ENCODE measurements at regions not wholly inside any gene's neighbourhood (a gene's known extent, or its start where the extent isn't known, plus 50 kb on each side); places are given as distances from the start of the nearest gene placed in this dataset.

- Histone ChIP-seq H3K27me3 (ENCODE audit: control insufficient read depth in 3 of 3, insufficient read depth in 3 of 3, low read length in 3 of 3) (no peaks in the 10 kb centered on the region), H3K9me3 (ENCODE audit: control insufficient read depth in 2 of 2, insufficient read depth in 1 of 2, low read depth in 1 of 2, low read length in 1 of 2) (no peaks in the 10 kb centered on the region), H3K36me3 (ENCODE audit: control insufficient read depth in 3 of 3, insufficient read depth in 2 of 3, low read depth in 1 of 3, low read length in 3 of 3) (no peaks in the 10 kb centered on the region), H3K4me3 (ENCODE audit: low read depth in 1 of 3, low read length in 3 of 3) (no peak overlapping the region), H3K27ac (ENCODE audit: low read depth in 1 of 3, low read length in 2 of 3) (no peak overlapping the region), H3K4me1 (ENCODE audit: control insufficient read depth in 3 of 3, insufficient read depth in 2 of 3, low read depth in 1 of 3, low read length in 2 of 3) (no peaks in the 10 kb centered on the region)
- WGBS, 3 donors, result 65 to 76% (median 72%) methylated on average over 3 of the region's 3 CpGs
- DNase-seq (no peak), FAIRE-seq (no peak)
These were observed 410.1 kb downstream of the RAP2B start for GRCh38 chr3:153572165-153572564.

GRCh38 chr3:153572654-153573053 is 410.6 kb downstream of the RAP2B start:
- no peak for FAIRE-seq
- Histone ChIP-seq H3K27ac (ENCODE audit: low read depth in 1 of 3, low read length in 2 of 3) (peak overlapping the region in 1 of 3 donors; percentile 13), H3K36me3 (ENCODE audit: control insufficient read depth in 3 of 3, insufficient read depth in 2 of 3, low read depth in 1 of 3, low read length in 3 of 3) (no peaks in the 10 kb centered on the region), H3K27me3 (ENCODE audit: control insufficient read depth in 3 of 3, insufficient read depth in 3 of 3, low read length in 3 of 3) (no peaks in the 10 kb centered on the region), H3K4me1 (ENCODE audit: control insufficient read depth in 3 of 3, insufficient read depth in 2 of 3, low read depth in 1 of 3, low read length in 2 of 3) (no peaks in the 10 kb centered on the region), H3K9me3 (ENCODE audit: control insufficient read depth in 2 of 2, insufficient read depth in 1 of 2, low read depth in 1 of 2, low read length in 1 of 2) (no peaks in the 10 kb centered on the region), H3K4me3 (ENCODE audit: low read depth in 1 of 3, low read length in 3 of 3) (no peak overlapping the region)
- WGBS, 3 donors, result 31 to 54% (median 34%) methylated on average over 2 of the region's 2 CpGs
- peak in 1 of 2 donors; percentile 52 for DNase-seq

- Histone ChIP-seq H3K36me3 (ENCODE audit: control insufficient read depth in 3 of 3, insufficient read depth in 2 of 3, low read depth in 1 of 3, low read length in 3 of 3) (no peaks in the 10 kb centered on the region), H3K4me1 (ENCODE audit: control insufficient read depth in 3 of 3, insufficient read depth in 2 of 3, low read depth in 1 of 3, low read length in 2 of 3) (no peaks in the 10 kb centered on the region), H3K27ac (ENCODE audit: low read depth in 1 of 3, low read length in 2 of 3) (no peak overlapping the region), H3K4me3 (ENCODE audit: low read depth in 1 of 3, low read length in 3 of 3) (no peak overlapping the region), H3K27me3 (ENCODE audit: control insufficient read depth in 3 of 3, insufficient read depth in 3 of 3, low read length in 3 of 3) (no peaks in the 10 kb centered on the region), H3K9me3 (ENCODE audit: control insufficient read depth in 2 of 2, insufficient read depth in 1 of 2, low read depth in 1 of 2, low read length in 1 of 2) (no peaks in the 10 kb centered on the region)
- no peak for DNase-seq
- 77 to 87% (median 81%) methylated on average over 2 of the region's 2 CpGs for WGBS, 3 donors
- no peak for FAIRE-seq
These were observed 411.5 kb downstream of the RAP2B start for GRCh38 chr3:153573481-153573880.

- Histone ChIP-seq H3K27me3 (ENCODE audit: control insufficient read depth in 3 of 3, insufficient read depth in 3 of 3, low read length in 3 of 3) (no peaks in the 10 kb centered on the region), H3K4me1 (ENCODE audit: control insufficient read depth in 3 of 3, insufficient read depth in 2 of 3, low read depth in 1 of 3, low read length in 2 of 3) (no peaks in the 10 kb centered on the region), H3K4me3 (ENCODE audit: low read depth in 1 of 3, low read length in 3 of 3) (no peak overlapping the region), H3K27ac (ENCODE audit: low read depth in 1 of 3, low read length in 2 of 3) (no peak overlapping the region), H3K9me3 (ENCODE audit: control insufficient read depth in 2 of 2, insufficient read depth in 1 of 2, low read depth in 1 of 2, low read length in 1 of 2) (no peaks in the 10 kb centered on the region), H3K36me3 (ENCODE audit: control insufficient read depth in 3 of 3, insufficient read depth in 2 of 3, low read depth in 1 of 3, low read length in 3 of 3) (no peaks in the 10 kb centered on the region)
- 84 to 100% (median 93%) methylated on average over 2 of the region's 2 CpGs for WGBS, 3 donors
- DNase-seq, result no peak
- FAIRE-seq, result no peak
These were observed 412.4 kb downstream of the RAP2B start for GRCh38 chr3:153574445-153574844.

GRCh38 chr3:153577059-153577736 is 415.2 kb downstream of the RAP2B start:
- Histone ChIP-seq H3K4me3 (ENCODE audit: low read depth in 1 of 3, low read length in 3 of 3) (no peak overlapping the region), H3K4me1 (ENCODE audit: control insufficient read depth in 3 of 3, insufficient read depth in 2 of 3, low read depth in 1 of 3, low read length in 2 of 3) (no peaks in the 10 kb centered on the region), H3K27me3 (ENCODE audit: control insufficient read depth in 3 of 3, insufficient read depth in 3 of 3, low read length in 3 of 3) (no peaks in the 10 kb centered on the region), H3K27ac (ENCODE audit: low read depth in 1 of 3, low read length in 2 of 3) (no peak overlapping the region), H3K9me3 (ENCODE audit: control insufficient read depth in 2 of 2, insufficient read depth in 1 of 2, low read depth in 1 of 2, low read length in 1 of 2) (no peaks in the 10 kb centered on the region), H3K36me3 (ENCODE audit: control insufficient read depth in 3 of 3, insufficient read depth in 2 of 3, low read depth in 1 of 3, low read length in 3 of 3) (no peaks in the 10 kb centered on the region)
- 46 to 69% (median 56%) methylated on average over 3 of the region's 3 CpGs for WGBS, 3 donors
- DNase-seq (no peak), FAIRE-seq (no peak)

- H3K4me3 ChIP-seq (ENCODE audit: low read depth in 1 of 3, low read length in 3 of 3), result no peak overlapping the region
- no peak overlapping the region for H3K27ac ChIP-seq (ENCODE audit: low read depth in 1 of 3, low read length in 2 of 3)
- no peaks in the 10 kb centered on the region for H3K27me3 ChIP-seq (ENCODE audit: control insufficient read depth in 3 of 3, insufficient read depth in 3 of 3, low read length in 3 of 3)
- no peaks in the 10 kb centered on the region for H3K9me3 ChIP-seq (ENCODE audit: control insufficient read depth in 2 of 2, insufficient read depth in 1 of 2, low read depth in 1 of 2, low read length in 1 of 2)
- DNase-seq, result no peak
- no peaks in the 10 kb centered on the region for H3K4me1 ChIP-seq (ENCODE audit: control insufficient read depth in 3 of 3, insufficient read depth in 2 of 3, low read depth in 1 of 3, low read length in 2 of 3)
- FAIRE-seq, result no peak
- H3K36me3 ChIP-seq (ENCODE audit: control insufficient read depth in 3 of 3, insufficient read depth in 2 of 3, low read depth in 1 of 3, low read length in 3 of 3), result no peaks in the 10 kb centered on the region
These were observed 416.0 kb downstream of the RAP2B start for GRCh38 chr3:153578046-153578445.

- 67 to 85% (median 72%) methylated on average over 2 of the region's 2 CpGs for WGBS, 3 donors
- Histone ChIP-seq H3K4me1 (ENCODE audit: control insufficient read depth in 3 of 3, insufficient read depth in 2 of 3, low read depth in 1 of 3, low read length in 2 of 3) (no peaks in the 10 kb centered on the region), H3K27ac (ENCODE audit: low read depth in 1 of 3, low read length in 2 of 3) (no peak overlapping the region), H3K9me3 (ENCODE audit: control insufficient read depth in 2 of 2, insufficient read depth in 1 of 2, low read depth in 1 of 2, low read length in 1 of 2) (no peaks in the 10 kb centered on the region), H3K27me3 (ENCODE audit: control insufficient read depth in 3 of 3, insufficient read depth in 3 of 3, low read length in 3 of 3) (no peaks in the 10 kb centered on the region), H3K36me3 (ENCODE audit: control insufficient read depth in 3 of 3, insufficient read depth in 2 of 3, low read depth in 1 of 3, low read length in 3 of 3) (no peaks in the 10 kb centered on the region), H3K4me3 (ENCODE audit: low read depth in 1 of 3, low read length in 3 of 3) (no peak overlapping the region)
- DNase-seq (no peak), FAIRE-seq (no peak)
These were observed 428.0 kb downstream of the RAP2B start for GRCh38 chr3:153590051-153590450.

GRCh38 chr3:153591561-153592245 is 429.7 kb downstream of the RAP2B start:
- Histone ChIP-seq H3K27me3 (ENCODE audit: control insufficient read depth in 3 of 3, insufficient read depth in 3 of 3, low read length in 3 of 3) (no peaks in the 10 kb centered on the region), H3K27ac (ENCODE audit: low read depth in 1 of 3, low read length in 2 of 3) (no peak overlapping the region), H3K4me1 (ENCODE audit: control insufficient read depth in 3 of 3, insufficient read depth in 2 of 3, low read depth in 1 of 3, low read length in 2 of 3) (no peaks in the 10 kb centered on the region), H3K4me3 (ENCODE audit: low read depth in 1 of 3, low read length in 3 of 3) (no peak overlapping the region), H3K9me3 (ENCODE audit: control insufficient read depth in 2 of 2, insufficient read depth in 1 of 2, low read depth in 1 of 2, low read length in 1 of 2) (no peaks in the 10 kb centered on the region), H3K36me3 (ENCODE audit: control insufficient read depth in 3 of 3, insufficient read depth in 2 of 3, low read depth in 1 of 3, low read length in 3 of 3) (no peaks in the 10 kb centered on the region)
- DNase-seq, result no peak
- whole genome bisulfite sequencing, 3 donors, result 95 to 98% (median 96%) methylated on average over 1 of the region's 1 CpG
- FAIRE-seq, result no peak
